ENCODE measurements at regions not wholly inside any gene's neighbourhood (a gene's known extent, or its start where the extent isn't known, plus 50 kb on each side); places are given as distances from the start of the nearest gene placed in this dataset.

DNA sequence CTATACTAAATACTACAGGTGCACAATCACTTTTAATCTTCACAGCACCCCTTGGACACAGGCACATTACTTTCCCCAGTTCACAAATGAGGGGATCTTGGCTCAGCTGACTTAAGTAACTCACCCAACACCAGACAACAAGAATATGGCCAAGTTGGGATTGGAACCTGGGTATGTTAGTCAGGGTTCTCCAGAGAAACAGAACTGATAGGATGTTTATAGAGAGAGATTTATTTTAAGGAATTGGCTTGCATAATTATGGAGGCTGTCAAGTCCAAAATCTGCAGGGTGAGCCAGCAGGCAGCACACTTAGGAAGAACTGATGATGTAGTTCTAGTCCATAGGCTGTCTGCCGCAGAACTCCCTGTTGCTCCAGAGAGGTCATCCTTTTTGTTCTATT is 312.9 kb downstream of the MAN2A1 start:
- CTCF ChIA-PET, result no interaction called here
- RAD21 ChIA-PET (ENCODE audit: low non-redundant PET in 1 of 2, low total read pairs in 2 of 2, uncharacterized antibody in 2 of 2, unreplicated experiment in 2 of 2), result no interaction called here
- Histone ChIP-seq H3K9me2 (ENCODE audit: insufficient read depth) (no peaks in the 10 kb centered on the region), H3K79me2 (ENCODE audit: insufficient read depth, low read length) (no peaks in the 10 kb centered on the region), H3K27ac (ENCODE audit: low read depth, low read length) (no peak overlapping the region), H3K4me2 (ENCODE audit: low read length) (no peak overlapping the region), H3K9ac (ENCODE audit: low read length) (no peak overlapping the region), H3K4me1 (ENCODE audit: control insufficient read depth in 1 of 2, insufficient read depth in 2 of 2, low read length in 2 of 2) (no peaks in the 10 kb centered on the region), H4K20me1 (ENCODE audit: insufficient read depth) (no peaks in the 10 kb centered on the region), H3K4me3 (replicated peaks in 1 of 2; ENCODE audit: low read depth in 1 of 2, low read length in 2 of 2) (no peak overlapping the region), H3K36me3 (ENCODE audit: control insufficient read depth in 1 of 2, insufficient read depth in 2 of 2, low read length in 2 of 2) (no peaks in the 10 kb centered on the region), H3K9me3 (ENCODE audit: control insufficient read depth in 1 of 2, insufficient read depth in 1 of 2, low read depth in 1 of 2, low read length in 2 of 2) (0 out of 4 replicates have a peak, but pooled peaks cover 0 to 4% of the 10 kb centered on the region in 2 experiments), H2AFZ (ENCODE audit: low read depth, low read length, poor library complexity, severe bottlenecking) (no peak overlapping the region), H3K27me3 (ENCODE audit: insufficient read depth, low read length) (0 out of 2 replicates have a peak, but pooled peaks cover 1% of the 10 kb centered on the region)
- no TSS peak for BruUV-seq (replicated peaks)
- ATAC-seq (no peak), DNase-seq (ENCODE audit: low read depth, low spot score) (no peak)
- intact Hi-C loops (cut with micrococcal nuclease), result no loop called here
- POLR2A ChIA-PET, result no interaction called here
- TF ChIP-seq TCF7L2 (IDR thresholded peaks at IDR 0.05; ENCODE audit: borderline replicate concordance, extremely low read depth, insufficient read depth, insufficient read length), result no peak
- TF ChIP-seq EZH2 (IDR thresholded peaks at IDR 0.05), result no peak
- TF ChIP-seq, protein P1, sequence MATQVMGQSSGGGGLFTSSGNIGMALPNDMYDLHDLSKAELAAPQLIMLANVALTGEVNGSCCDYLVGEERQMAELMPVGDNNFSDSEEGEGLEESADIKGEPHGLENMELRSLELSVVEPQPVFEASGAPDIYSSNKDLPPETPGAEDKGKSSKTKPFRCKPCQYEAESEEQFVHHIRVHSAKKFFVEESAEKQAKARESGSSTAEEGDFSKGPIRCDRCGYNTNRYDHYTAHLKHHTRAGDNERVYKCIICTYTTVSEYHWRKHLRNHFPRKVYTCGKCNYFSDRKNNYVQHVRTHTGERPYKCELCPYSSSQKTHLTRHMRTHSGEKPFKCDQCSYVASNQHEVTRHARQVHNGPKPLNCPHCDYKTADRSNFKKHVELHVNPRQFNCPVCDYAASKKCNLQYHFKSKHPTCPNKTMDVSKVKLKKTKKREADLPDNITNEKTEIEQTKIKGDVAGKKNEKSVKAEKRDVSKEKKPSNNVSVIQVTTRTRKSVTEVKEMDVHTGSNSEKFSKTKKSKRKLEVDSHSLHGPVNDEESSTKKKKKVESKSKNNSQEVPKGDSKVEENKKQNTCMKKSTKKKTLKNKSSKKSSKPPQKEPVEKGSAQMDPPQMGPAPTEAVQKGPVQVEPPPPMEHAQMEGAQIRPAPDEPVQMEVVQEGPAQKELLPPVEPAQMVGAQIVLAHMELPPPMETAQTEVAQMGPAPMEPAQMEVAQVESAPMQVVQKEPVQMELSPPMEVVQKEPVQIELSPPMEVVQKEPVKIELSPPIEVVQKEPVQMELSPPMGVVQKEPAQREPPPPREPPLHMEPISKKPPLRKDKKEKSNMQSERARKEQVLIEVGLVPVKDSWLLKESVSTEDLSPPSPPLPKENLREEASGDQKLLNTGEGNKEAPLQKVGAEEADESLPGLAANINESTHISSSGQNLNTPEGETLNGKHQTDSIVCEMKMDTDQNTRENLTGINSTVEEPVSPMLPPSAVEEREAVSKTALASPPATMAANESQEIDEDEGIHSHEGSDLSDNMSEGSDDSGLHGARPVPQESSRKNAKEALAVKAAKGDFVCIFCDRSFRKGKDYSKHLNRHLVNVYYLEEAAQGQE (IDR thresholded peaks at IDR 0.05; ENCODE audit: low read depth), result no peak
- TF ChIP-seq JUND (IDR thresholded peaks at IDR 0.05), result no peak
- TF ChIP-seq EGR1 (IDR thresholded peaks at IDR 0.05; ENCODE audit: low read depth), result no peak
- TF ChIP-seq, protein P2, sequence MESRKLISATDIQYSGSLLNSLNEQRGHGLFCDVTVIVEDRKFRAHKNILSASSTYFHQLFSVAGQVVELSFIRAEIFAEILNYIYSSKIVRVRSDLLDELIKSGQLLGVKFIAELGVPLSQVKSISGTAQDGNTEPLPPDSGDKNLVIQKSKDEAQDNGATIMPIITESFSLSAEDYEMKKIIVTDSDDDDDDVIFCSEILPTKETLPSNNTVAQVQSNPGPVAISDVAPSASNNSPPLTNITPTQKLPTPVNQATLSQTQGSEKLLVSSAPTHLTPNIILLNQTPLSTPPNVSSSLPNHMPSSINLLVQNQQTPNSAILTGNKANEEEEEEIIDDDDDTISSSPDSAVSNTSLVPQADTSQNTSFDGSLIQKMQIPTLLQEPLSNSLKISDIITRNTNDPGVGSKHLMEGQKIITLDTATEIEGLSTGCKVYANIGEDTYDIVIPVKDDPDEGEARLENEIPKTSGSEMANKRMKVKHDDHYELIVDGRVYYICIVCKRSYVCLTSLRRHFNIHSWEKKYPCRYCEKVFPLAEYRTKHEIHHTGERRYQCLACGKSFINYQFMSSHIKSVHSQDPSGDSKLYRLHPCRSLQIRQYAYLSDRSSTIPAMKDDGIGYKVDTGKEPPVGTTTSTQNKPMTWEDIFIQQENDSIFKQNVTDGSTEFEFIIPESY (IDR thresholded peaks at IDR 0.05; ENCODE audit: extremely low read depth, insufficient replicate concordance, low read length), result no peak
- TF ChIP-seq CEBPB (IDR thresholded peaks at IDR 0.05; ENCODE audit: low read depth), result no peak
- TF ChIP-seq SP1 (IDR thresholded peaks at IDR 0.05; ENCODE audit: low read depth), result no peak
- TF ChIP-seq ZNF274 (IDR thresholded peaks at IDR 0.05; ENCODE audit: low read depth, low read length), result no peak
- no peak for TF ChIP-seq ELF1 (IDR thresholded peaks at IDR 0.05; ENCODE audit: borderline replicate concordance, low read depth)
- TF ChIP-seq, protein P3, sequence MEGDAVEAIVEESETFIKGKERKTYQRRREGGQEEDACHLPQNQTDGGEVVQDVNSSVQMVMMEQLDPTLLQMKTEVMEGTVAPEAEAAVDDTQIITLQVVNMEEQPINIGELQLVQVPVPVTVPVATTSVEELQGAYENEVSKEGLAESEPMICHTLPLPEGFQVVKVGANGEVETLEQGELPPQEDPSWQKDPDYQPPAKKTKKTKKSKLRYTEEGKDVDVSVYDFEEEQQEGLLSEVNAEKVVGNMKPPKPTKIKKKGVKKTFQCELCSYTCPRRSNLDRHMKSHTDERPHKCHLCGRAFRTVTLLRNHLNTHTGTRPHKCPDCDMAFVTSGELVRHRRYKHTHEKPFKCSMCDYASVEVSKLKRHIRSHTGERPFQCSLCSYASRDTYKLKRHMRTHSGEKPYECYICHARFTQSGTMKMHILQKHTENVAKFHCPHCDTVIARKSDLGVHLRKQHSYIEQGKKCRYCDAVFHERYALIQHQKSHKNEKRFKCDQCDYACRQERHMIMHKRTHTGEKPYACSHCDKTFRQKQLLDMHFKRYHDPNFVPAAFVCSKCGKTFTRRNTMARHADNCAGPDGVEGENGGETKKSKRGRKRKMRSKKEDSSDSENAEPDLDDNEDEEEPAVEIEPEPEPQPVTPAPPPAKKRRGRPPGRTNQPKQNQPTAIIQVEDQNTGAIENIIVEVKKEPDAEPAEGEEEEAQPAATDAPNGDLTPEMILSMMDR (IDR thresholded peaks at IDR 0.05 in 2 of 3, conservative IDR thresholded peaks at IDR 0.05 in 1 of 3; ENCODE audit: borderline replicate concordance in 1 of 3, insufficient read depth in 1 of 3, low read depth in 2 of 3, low read length in 2 of 3), result no peak
- TF ChIP-seq, protein P4, sequence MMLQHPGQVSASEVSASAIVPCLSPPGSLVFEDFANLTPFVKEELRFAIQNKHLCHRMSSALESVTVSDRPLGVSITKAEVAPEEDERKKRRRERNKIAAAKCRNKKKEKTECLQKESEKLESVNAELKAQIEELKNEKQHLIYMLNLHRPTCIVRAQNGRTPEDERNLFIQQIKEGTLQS (IDR thresholded peaks at IDR 0.05), result no peak
- no peak for TF ChIP-seq ZFX (IDR thresholded peaks at IDR 0.05)
- TF ChIP-seq SIN3A (IDR thresholded peaks at IDR 0.05; ENCODE audit: low read depth), result no peak
- no peak for TF ChIP-seq POLR2A (IDR thresholded peaks at IDR 0.05; ENCODE audit: borderline replicate concordance, extremely low read depth, insufficient read depth, insufficient read length)
- TF ChIP-seq POLR2AphosphoS5 (IDR thresholded peaks at IDR 0.05; ENCODE audit: low read depth, low read length), result no peak
- TF ChIP-seq, protein P5, sequence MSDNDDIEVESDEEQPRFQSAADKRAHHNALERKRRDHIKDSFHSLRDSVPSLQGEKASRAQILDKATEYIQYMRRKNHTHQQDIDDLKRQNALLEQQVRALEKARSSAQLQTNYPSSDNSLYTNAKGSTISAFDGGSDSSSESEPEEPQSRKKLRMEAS (IDR thresholded peaks at IDR 0.05), result no peak
- no peak for TF ChIP-seq FOSL1 (IDR thresholded peaks at IDR 0.05; ENCODE audit: low read depth)
